Renal cortex interstitium (tissue), 11 donors: ENCODE measurements at regions not wholly inside any gene's neighbourhood (a gene's known extent, or its start where the extent isn't known, plus 50 kb on each side); places are given as distances from the start of the nearest gene placed in this dataset.
"Not testable (repeated sequence)": the region's sequence is repeated elsewhere in the genome, so short reads cannot be mapped to it uniquely, and the experiment has no call there.

Experiments
- DNase-seq, 11 donors: peaks; one replicate each; pipeline ENCODE4 v3.0.0-alpha.2; 2013; ENCODE audit warnings: low read depth in 9 of 11, low spot score in 4 of 11; ENCODE audit errors: extremely low read depth in 1 of 11

GRCh38 chr15:24078310-24079029 lies 391.4 kb upstream of the NDN start:
- DNase-seq, result no peak

- DNase-seq, result not testable (repeated sequence)
Observed at GRCh38 chr15:24088941-24089340, 401.8 kb upstream of the NDN start.

GRCh38 chr15:24101503-24101902 lies 414.4 kb upstream of the NDN start:
- DNase-seq, result not testable (repeated sequence)

GRCh38 chr15:24107524-24107923 lies 420.4 kb upstream of the NDN start:
- not testable (repeated sequence) for DNase-seq

- not testable (repeated sequence) for DNase-seq
Observed at GRCh38 chr15:24107948-24108347, 420.8 kb upstream of the NDN start.

- DNase-seq, result not testable (repeated sequence)
Observed at GRCh38 chr15:24108349-24108748, 421.2 kb upstream of the NDN start.

- not testable (repeated sequence) for DNase-seq
Observed at GRCh38 chr15:24139622-24140021, 452.5 kb upstream of the NDN start.

- not testable (repeated sequence) for DNase-seq
Observed at GRCh38 chr15:24145070-24145469, 458.0 kb upstream of the NDN start.

GRCh38 chr15:24146251-24146650 lies 459.1 kb upstream of the NDN start:
- no peak for DNase-seq

GRCh38 chr15:24150542-24150941 lies 463.4 kb upstream of the NDN start:
- DNase-seq, result no peak

GRCh38 chr15:24158306-24158705 lies 471.2 kb upstream of the NDN start:
- DNase-seq, result not testable (repeated sequence)

- not testable (repeated sequence) for DNase-seq
Observed at GRCh38 chr15:24165512-24165911, 478.4 kb upstream of the NDN start.

GRCh38 chr15:24202297-24202696 lies 473.3 kb upstream of the NPAP1 start:
- not testable (repeated sequence) for DNase-seq

- not testable (repeated sequence) for DNase-seq
Observed at GRCh38 chr15:24211742-24212476, 463.7 kb upstream of the NPAP1 start.

GRCh38 chr15:24223739-24224138 lies 451.8 kb upstream of the NPAP1 start:
- DNase-seq, result no peak

- DNase-seq, result no peak
Observed at GRCh38 chr15:24224161-24224560, 451.4 kb upstream of the NPAP1 start.

GRCh38 chr15:24228922-24229321 lies 446.7 kb upstream of the NPAP1 start:
- not testable (repeated sequence) for DNase-seq

GRCh38 chr15:24233134-24233533 lies 442.4 kb upstream of the NPAP1 start:
- DNase-seq, result not testable (repeated sequence)

- DNase-seq, result not testable (repeated sequence)
Observed at GRCh38 chr15:24240580-24240979, 435.0 kb upstream of the NPAP1 start.

- DNase-seq, result not testable (repeated sequence)
Observed at GRCh38 chr15:24259106-24259505, 416.5 kb upstream of the NPAP1 start.
